A673 (cell line): ENCODE measurements at regions not wholly inside any gene's neighbourhood (a gene's known extent, or its start where the extent isn't known, plus 50 kb on each side); places are given as distances from the start of the nearest gene placed in this dataset.

Experiments used
- EZH2 ChIP-seq: fragments of 200-600 bp; sonication (generic); IDR thresholded peaks from 2 replicates; pipeline ENCODE4 v1.6.1; 2017; ENCODE audit warnings: borderline replicate concordance, low read depth, mild to moderate bottlenecking, mixed read lengths, antibody characterized with exemption, low read length; ENCODE audit not compliant: poor library complexity, severe bottlenecking
- TF ChIP-seq, protein P1 (sequence below): fragments of 300-800, 200-600 bp; sonication (generic); conservative IDR thresholded peaks from 2 replicates; pipeline ENCODE4 v1.5.1; 2017; ENCODE audit warnings: low read depth, mild to moderate bottlenecking, antibody characterized with exemption, low read length, moderate library complexity, mixed read lengths

DNA sequence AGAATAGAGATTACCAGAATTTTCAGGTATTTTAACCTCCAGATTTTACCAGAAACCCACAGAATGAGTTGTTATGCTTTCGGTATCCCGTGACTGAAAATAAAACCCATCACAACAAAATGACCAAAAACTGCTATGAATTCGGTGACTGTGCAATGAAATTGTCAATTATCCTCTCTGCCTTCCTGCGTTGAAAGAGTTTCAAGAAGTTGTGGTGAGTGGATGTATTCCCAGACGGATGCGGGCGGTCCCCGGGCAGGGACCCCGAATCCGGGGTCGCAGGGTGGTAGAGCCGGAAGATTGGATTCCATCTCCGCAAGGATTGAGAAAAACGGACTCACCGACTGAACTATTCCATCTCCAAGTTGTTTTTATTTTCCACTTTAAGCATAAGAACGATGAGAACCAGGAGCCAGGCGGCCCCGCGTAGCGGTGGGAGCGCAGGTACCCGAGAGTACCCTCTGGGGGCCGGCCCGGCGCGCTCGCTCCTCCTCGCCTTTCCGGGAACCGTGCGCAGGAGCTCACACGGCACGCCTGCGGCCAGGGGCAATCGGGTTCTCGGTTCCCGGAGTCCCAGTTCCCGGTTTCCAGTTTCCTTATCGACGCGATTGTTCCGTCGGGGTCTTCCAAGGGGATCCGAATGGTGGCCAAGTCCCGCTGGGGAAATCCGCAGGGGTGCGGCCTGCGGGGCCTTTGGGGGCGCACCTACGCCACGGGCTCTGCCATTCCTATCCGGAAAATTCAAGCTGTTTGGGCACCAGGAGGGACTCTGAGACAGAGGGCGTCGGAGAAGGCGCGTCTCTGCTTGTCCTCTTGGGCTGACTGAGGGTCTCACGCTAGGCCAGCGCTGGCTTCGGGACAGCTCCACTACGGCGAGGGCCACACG lies 104.9 kb upstream of the PRDM1 start:
- TF ChIP-seq, protein P1, sequence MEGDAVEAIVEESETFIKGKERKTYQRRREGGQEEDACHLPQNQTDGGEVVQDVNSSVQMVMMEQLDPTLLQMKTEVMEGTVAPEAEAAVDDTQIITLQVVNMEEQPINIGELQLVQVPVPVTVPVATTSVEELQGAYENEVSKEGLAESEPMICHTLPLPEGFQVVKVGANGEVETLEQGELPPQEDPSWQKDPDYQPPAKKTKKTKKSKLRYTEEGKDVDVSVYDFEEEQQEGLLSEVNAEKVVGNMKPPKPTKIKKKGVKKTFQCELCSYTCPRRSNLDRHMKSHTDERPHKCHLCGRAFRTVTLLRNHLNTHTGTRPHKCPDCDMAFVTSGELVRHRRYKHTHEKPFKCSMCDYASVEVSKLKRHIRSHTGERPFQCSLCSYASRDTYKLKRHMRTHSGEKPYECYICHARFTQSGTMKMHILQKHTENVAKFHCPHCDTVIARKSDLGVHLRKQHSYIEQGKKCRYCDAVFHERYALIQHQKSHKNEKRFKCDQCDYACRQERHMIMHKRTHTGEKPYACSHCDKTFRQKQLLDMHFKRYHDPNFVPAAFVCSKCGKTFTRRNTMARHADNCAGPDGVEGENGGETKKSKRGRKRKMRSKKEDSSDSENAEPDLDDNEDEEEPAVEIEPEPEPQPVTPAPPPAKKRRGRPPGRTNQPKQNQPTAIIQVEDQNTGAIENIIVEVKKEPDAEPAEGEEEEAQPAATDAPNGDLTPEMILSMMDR, result no peak
- TF ChIP-seq EZH2, result no peak
